T follicular helper cell (primary cell): ENCODE measurements at regions not wholly inside any gene's neighbourhood (a gene's known extent, or its start where the extent isn't known, plus 50 kb on each side); places are given as distances from the start of the nearest gene placed in this dataset.

Experiments used
- DNase-seq: peaks from one replicate; pipeline ENCODE4 v3.0.0-alpha.2; 2020; ENCODE audit warnings: low read depth

DNA sequence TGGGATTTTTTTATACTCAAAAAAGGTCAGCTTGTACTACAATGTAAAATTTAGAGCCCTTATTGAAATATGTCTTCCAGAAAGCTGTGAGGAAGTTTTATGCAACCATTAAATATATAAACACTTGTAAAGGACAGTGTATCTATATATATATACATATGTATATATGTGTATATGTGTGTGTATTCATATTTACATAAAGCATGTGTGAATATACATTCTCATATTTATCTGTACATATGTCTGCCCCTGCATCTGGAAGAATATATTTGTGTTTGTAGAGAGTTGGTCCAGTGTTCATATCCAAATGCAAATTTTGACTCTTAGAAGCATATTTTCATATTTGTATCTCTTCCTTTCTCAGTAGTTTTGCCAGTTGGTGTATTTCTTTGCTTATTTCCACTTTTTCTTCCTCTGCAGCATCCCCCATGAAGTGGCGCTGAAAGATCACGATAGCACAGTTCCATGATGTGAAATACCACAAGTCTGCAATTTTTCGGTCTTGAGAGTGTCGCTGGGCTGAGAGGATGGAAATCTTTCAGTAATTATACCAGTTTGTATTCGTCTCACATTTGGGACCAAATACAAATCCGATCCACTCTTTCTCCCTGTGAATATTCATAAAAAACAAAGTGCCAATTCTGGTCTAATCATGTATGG lies 311.7 kb upstream of the DPH6 start:
- DNase-seq: no peak

DNA sequence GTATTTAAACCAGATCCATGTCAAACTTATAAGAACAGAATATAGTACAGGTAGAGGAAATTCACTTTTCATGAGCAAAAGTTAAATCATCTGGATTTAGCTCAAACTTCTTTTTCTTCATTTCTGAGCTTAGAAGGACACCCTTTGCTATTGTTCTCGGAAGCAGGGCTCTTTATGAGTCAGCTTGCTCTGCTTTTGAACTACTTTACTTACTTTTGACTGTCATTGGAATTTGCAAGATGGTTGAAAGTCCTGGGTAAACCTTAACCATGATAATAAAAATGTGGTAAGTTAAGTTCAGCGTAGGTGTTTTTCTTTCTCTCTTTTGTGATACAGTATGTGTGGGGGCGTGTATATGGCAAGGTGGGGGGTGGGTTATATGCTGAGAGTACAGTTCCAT lies 312.7 kb upstream of the DPH6 start:
- DNase-seq: no peak

DNA sequence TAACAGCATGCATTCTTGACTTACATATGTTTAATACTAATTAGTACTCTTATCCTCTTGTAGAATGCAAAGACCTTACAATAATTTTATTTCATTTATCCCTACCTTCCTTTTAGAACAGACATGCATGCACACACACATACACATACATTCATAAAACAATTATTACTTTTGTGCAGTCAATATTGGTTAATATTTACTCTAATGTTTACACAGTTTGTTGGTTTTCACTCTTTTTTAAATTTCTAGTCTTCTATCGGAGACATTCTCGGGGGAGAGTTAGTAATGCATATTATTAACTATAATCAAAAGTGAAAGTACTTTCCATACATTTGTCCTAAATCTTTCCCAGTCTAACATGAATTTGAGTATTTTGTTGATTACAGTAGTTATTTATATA lies 317.7 kb upstream of the DPH6 start:
- DNase-seq: no peak

DNA sequence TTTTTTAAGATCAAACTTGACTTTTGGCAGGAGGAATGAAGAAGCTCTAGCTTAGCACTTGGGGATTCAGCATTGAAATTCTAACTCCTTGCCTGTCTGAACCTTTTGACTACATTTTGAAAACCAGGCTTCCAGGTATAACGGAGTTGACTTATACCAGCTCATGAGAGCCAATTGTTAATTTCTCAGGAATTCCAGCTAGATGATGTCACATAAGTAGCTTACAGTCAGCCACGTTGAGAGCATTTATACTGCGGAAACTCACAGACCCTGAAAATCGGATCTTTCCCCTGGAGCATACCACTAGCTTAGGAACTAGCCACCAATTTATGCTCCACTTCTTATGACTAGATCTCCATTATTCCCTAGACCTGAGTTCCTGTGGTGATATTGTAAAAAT lies 321.4 kb upstream of the DPH6 start:
- DNase-seq: no peak

DNA sequence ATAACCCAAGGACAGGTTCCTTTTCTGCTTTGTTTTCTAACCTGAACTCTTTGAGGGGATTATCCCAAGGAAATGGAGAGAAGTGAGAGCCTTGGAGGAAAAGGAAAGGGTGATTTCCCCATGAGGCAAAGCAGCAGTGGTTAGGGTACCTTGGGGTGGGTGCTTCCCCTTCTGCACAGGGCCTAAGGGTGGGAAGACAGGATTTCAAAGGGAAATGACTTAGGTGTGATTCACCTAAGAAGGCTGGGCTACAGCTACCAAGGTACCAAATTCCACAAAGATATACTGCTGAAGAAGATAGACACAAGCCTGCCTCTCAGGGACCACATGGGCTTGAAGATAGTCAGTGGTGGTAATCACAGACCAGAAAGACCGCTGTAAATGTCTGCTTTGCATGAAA lies 325.3 kb upstream of the DPH6 start:
- no peak for DNase-seq

DNA sequence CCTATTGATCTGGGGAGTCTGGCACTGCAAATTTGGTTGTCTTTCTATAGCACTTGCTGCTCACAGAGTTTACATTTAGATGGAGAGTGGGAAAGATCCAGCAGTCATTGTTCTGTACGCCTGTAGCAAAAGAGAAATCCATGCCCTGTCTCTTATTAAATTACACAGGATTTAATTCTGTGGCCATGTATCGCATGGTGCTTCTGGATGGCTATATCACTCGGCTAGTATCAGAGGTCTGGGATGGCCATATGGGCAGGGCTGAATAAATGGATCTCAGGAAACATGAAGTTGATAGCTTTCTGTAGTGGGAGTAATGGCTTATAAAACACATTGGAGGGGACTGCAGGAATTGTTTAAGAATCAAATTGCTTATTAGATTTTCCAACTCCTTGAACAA lies 325.8 kb upstream of the DPH6 start:
- no peak for DNase-seq

DNA sequence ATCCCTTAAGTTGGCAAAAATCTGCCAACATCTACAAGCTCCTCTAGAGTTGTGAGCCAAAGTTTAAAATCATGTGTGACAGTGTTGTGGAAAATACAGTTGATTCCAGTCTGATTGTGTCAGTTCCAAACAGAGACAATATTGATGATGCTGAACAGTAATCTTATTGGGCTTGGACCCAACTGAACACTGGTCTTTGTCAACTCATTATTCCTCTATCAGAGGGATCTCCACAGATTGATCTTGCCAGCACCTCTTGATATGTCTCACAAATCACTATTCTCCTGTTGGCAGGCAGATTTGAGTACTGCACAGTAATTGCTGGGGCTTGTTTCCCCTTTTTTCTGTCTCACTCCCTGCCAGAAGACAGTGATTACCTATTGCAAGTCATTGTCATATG lies 326.6 kb upstream of the DPH6 start:
- no peak for DNase-seq

DNA sequence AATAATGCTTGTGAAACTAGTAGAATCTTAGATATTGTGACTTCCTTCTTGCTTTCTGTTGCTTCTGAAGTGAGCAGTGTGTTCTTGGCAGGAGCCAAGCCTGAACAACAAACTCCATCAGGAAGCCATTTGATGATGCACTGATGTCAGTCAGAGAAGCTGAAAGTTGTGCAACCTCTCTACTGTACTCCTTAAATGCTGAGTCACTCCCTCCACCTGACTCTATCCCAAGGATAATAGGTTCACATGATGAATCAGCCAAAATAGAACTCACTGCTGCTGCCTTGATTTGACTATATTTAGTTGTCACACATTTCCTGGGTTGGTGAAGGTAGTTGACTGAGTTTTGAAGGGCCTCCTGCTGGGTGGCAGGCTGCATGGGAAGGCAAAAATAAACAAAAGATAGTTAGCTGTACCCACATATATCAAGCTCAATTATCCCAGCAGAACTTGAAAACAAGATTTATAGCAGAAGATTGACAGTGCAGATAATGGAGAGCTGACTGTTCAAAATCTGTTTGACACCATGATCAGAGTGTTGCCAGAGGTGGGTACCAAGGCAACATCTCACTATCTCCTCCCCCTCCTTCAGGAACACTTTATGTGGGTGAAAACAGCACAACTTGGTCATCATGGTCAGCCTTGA lies 328.4 kb upstream of the DPH6 start:
- DNase-seq: no peak

DNA sequence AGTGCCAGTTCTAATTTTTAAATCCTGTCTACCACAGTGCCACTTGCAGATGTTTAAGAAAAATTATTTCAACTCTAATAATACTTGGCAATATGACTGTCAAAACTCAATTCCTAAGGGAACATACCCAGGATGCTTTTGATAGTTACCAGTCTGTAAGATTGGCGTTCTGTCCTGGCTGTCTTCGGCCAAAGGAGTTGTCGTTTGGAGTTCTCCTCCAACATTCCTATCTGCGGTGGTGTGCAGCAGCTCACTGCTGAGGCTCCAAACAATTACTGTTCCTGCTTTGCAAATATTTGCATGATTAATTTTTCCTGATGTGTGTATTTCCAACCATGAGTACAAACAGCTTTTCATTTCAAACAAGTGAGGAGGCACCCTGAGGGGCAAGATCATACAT lies 330.8 kb upstream of the DPH6 start:
- DNase-seq: no peak

DNA sequence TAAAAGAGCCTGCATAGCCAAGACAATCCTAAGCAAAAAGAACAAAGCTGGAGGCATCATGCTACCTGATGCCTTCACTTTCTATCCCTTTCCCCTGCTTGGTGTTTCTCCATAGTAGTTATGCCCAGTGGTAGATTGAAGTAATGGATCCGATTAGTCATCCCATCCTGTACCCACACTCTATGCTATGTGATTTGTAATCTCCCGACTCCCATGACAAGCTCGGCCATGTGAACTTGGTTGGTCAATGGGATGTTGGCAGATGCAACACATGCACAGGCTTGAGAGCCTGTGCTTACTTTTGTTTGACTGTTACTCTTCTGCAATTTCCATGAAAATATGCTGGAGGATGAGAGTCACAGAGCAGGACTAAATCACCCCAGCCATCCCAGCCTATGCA lies 334.9 kb upstream of the DPH6 start:
- no peak for DNase-seq

DNA sequence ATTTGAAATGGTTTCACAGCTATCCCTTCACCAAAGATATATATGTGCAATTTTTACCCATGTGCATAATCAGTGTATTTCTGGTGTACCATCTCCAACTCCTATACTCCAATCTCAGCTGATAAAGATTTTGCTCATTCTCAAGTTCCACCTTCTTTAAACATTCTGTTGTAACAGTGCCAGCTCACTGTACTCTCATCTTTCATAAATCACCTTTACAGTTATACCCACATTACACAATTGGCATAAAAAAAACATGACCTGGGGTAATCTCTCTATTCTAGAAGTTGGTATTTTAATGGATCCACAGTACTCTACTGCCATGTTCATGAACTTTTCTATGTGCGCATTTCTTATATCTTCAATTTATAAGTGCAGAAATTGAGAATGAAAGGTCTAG lies 339.9 kb upstream of the DPH6 start:
- DNase-seq: no peak

DNA sequence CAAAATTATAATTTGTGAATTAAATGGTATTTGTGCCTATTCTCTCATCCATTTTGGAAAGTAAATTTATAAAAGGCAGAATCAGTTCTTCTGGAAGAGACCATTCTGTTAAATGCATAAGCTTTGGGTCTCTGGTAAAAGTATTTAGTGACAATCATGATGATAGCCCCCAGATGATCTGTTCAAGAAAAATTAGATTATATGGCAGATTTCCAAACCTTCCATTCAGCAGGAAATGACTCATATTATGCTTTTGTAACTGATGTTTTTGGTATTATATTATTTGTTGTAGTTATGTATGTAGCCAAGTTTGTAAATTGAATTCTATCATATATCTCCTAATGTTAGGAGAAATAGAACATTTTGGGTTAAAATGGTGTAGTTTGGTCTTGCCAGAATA lies 340.8 kb upstream of the DPH6 start:
- no peak for DNase-seq

DNA sequence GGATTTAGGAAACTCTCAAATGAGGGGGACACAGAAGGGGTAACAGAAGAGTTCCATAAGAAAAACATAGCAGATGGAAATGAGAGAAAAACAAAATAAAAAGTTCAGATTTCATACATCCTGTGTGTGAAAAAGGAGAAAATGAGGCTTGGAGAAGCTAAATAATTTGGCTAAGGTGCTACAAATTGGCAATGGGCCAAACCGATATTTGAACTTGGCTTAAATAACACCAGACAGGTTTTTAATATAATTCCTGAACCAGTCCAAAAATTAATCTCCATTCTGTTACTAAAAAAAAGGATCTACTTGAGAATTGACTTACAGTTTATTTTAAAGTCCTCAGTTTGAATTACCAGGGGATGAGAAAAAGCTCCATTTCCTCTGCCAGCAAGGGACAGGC lies 342.9 kb upstream of the DPH6 start:
- no peak for DNase-seq

DNA sequence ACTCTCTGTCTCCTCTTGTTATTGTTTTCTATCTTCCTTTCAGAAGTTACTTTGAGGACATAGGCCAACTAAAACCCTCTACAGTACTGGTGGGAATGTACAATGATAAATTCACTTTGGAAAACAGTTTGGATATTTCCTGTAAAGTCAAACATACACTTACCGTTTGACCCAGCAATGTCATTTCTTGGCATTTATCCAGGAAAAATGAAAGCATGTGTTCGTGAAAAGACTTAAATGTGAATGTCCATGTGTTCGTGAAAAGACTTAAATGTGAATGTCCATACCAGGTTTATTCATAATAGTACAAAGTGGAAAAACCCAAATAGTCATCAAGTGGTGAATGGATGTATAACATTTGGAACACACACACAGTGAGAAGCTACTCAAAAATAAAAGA lies 361.5 kb upstream of the DPH6 start:
- no peak for DNase-seq

DNA sequence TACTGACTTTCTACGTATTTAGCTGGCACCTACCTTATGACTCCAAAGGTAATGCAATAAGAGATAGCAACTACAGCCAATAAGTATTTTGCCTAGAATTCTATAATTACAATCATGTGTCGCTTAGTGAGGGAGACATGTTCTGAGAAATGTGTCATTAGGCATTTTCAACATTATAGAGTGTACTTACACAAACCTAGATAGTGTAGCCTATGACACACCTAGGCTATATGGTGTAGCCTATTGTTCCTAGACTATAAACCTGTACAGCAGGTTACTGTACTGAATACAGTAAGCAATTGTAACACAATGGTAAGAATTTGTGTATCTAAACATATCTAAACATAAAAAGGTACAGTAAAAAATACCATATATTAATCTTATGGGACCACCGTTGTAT lies 363.4 kb upstream of the DPH6 start:
- DNase-seq: no peak

DNA sequence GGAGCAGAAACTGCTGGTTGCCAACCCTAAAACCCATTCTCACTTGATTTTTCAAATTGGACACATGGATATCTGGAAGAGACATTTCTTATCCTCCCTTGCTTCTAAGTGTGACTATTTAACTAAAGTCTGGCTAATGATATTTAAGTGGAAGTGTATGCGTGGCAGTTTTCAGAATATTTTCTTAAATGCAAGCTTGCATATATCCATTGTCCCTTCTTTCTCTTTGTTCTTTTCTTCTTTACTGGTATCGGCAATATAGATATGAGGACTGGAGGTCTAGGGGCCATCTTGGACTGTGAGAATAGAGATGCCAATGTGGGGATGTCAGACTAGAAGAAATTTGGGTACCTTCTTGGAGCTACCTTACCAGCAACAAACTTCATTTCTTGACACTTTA lies 364.3 kb upstream of the DPH6 start:
- no peak for DNase-seq

DNA sequence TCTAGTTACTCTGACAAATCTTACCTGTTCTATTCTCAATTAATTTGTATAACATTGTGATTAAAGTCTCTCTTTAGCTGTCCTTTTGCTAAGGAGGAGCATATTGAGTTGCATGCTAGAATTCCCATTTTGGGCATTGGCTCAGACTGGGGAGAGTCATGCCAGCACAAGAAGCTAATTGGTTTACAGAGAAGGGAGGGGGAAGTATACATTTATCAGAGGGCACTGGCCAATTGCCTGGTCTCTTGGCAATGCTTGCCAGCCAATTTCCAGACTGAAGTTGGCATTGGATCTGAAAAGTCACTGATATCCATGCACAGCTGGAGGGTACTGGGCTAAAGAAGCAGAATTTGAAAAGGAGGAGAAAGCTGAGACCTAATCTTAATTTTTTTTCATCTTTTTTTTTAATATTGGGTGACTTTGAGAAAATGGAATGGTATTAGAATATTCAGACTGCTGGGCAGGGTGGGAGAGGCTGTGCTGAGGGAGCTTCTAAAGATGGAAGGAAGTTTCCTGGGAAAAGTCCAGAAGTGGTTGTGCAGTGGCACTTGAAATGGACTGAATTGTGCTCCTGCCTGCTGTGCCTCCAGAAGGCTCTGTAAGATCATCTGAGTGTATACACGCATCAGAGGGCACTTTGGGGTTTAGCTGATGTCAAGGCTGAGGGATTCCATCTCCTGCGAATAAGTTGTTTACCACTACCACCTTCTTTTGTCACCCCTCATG lies 365.2 kb upstream of the DPH6 start:
- DNase-seq: no peak

DNA sequence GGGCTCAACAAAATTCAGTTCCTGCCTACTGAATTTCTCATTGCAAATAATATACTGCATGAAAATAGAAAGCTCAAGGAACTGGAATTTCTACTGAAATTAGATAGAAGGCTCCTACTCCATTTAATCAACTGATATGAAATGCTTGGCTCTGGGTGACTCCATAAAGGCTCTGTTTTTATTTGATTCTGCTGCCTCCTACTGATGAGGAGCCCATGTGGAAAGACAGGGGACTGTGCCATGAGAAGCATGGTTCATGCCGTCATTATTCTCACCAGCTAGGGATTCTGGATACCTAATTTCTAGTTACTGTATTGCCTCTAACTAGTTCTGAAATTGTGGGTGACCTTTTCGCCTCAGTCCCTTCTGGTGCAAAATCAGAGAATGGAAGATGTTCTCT lies 366.2 kb upstream of the DPH6 start:
- DNase-seq: no peak

DNA sequence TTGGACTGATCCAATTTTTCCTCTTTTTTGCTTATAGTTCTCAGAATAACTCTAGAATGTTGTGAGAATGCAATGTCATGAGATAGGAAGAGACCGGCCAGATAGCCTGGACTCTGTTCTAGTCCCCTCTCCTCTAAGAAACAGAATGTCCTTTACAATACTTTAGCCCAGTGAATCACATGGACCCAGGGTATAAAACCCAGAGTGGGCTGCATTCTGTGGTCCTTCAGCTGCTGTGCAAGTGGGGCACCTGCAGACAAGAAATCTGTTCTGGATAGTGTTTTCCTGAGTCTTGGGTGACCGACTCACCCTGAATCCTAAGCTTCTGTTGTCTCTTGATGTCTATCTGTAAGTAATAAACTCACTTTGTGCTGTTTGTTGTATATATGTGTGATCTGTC lies 368.6 kb upstream of the DPH6 start:
- DNase-seq: no peak

DNA sequence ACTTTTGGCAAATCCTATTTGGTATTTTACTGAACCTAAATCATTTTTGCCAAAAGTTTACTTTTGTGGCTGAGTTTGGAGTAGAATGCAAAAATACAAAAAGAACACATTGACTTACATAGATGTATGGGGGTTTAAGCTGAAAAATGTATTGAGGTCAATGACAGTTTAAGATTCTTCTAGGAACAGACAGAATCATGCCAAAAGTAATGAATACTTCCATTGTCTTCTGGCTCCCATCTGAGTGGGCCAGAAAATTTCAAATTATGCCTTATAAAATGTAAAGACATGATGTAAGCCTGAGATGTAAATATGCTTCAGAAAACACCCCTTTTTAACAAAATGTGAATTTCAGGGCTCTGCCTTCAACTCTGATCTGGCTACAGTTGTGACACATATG lies 375.1 kb upstream of the DPH6 start:
- DNase-seq: no peak

DNA sequence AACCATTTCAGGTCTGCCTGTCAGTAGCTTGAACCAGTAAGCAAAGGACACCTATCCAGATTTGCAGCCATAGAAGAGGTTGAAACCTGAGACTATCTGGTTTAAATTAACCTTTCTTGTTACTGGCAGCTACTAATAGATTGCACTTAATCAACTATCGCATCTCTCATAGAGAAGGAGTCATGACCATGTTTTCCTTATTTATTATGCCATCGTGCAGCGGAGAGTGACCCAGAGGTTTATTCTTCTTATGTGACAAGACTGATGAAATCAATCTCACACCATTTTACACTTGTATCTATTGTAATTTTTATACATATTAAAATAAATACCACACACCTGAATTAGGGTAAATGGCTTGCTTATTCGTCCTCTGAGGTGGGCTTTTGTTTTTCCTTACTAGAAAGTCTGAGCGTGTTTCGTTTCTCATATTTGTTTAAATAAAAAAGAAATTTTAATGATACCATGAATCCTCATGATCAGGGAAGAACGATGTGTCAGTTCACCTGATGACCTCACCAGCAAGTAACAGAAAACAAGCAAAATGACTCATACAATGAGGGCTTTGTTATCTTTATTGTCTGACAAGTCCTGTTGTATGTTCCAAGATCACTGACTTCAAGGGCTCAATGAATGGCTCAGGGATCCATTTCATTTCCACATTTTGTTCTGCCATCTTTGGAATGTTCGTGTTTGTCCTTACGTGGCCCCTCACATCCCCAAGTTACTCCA lies 379.5 kb upstream of the DPH6 start:
- DNase-seq: no peak

DNA sequence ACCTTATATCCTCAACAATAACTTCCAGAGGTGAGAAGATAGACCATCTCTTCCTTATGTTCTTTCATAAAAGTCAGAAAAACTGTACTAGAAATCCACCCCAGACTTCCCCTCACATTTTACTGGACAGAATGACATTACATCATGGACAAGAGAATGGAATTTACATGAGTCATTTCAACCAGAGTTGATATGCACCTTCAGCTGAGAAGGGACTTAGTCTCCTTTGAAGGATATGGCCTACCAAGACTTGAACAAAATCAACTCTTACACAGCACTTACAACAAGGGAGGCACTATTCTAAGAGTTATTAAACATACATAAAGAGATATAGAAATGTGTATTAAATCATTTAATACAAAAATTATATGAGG lies 380.0 kb upstream of the DPH6 start:
- no peak for DNase-seq

DNA sequence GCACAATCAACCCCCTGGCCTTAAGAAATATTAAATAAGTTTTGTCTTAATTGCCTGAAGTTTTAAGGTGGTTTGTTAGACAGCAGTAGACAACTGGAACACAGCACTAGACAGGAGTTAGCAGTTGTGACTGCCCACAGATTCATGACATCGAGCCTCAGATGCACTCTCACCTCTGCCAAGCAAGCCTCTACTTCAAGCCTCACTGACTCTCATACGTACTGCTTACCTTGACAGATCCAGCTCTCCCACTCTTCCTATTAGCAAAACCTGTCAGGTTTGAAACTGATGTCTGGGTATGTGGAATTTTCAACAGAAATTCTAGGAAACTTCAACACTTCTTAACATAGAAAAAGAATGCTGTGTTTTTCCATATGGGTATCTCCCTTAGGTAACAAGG lies 382.9 kb upstream of the DPH6 start:
- DNase-seq: no peak
